ENCODE measurements at regions not wholly inside any gene's neighbourhood (a gene's known extent, or its start where the extent isn't known, plus 50 kb on each side); places are given as distances from the start of the nearest gene placed in this dataset.

- TF ChIP-seq CTCF (IDR thresholded peaks at IDR 0.05; ENCODE audit: borderline replicate concordance, insufficient read depth, low read depth, low read length): no peak
- no peak overlapping the region for H3K4me3 ChIP-seq (ENCODE audit: low read depth, low read length)
These were observed 231.7 kb downstream of the TUBA3C start for GRCh38 chr13:18949970-18950369.

DNA sequence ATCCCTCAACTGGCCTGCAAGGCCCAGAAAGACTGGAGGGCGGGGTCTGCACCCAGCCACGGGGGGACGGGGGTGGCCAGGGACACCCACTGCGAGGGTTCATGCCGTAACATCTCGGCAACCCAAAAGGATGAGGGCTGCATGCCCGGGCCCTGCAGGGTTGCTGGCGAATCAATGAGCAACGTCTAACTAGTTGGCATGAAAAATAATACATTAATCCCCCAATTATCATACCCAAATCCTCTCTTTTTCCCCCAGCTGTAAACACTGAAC is 232.2 kb downstream of the TUBA3C start:
- no peak overlapping the region for H3K4me3 ChIP-seq (ENCODE audit: low read depth, low read length)
- no peak for TF ChIP-seq CTCF (IDR thresholded peaks at IDR 0.05; ENCODE audit: borderline replicate concordance, insufficient read depth, low read depth, low read length)

GRCh38 chr13:18948664-18949488 is 232.7 kb downstream of the TUBA3C start:
- no peak overlapping the region for H3K4me3 ChIP-seq (ENCODE audit: low read depth, low read length)
- no peak for TF ChIP-seq CTCF (IDR thresholded peaks at IDR 0.05; ENCODE audit: borderline replicate concordance, insufficient read depth, low read depth, low read length)

DNA sequence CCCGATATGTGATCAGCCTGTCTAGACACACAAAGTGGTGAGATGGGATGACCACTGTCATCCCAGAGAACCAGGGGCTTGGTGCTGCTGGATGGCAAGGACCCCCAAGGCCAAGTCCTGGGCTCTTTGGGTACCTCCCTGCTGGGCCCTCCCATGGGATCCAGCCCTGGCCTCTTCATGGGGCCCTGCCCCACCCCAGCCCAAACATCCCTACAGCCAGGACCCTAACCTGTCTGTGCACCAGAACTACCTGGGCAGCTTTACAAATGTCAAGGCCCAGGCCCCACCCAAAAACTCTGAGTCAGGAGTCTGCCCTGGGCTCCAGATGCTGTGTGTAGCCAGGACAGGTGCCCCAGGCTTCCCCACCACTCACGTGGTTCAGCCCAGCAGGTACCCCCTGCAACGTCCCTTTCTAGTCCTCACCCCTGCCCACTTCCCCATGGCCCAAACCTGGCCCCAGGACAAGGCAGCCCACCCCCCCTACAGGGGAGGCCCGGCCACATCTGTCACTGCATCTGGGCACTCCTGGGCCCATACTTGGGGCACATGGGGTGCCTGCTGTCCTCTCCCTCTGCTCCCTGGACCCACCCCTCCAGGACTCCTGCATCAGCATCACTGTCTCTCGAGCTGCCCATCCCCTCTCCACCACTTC is 233.5 kb downstream of the TUBA3C start:
- no peak overlapping the region for H3K4me3 ChIP-seq (ENCODE audit: low read depth, low read length)
- TF ChIP-seq CTCF (IDR thresholded peaks at IDR 0.05; ENCODE audit: borderline replicate concordance, insufficient read depth, low read depth, low read length): no peak

DNA sequence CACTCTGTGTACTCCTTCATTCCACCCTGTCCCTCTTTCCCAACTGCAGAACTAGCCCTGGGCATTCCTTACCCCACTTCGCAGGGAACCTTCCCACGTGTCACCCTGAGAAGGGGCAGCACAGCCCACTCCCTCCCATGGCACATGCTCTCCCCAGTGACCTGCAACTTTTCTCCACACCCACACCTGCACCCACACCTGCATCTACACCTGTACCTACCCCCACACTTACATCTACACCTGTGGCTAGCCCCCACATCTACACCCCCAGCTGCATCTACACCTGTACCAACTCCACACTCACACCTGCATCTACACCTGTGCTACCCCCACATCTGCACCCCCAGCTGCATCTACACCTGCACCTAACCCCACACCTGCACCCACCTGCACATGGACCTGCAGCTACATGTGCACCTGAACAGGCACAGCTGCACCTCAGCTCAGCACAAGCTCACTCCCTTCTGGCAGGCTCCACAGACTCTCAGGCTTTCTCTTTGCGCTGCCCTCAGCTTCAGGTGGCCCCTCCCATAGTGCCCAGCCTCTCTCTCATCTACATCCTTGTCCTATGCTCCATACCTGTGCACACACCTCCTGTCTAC is 234.1 kb downstream of the TUBA3C start:
- no peak for TF ChIP-seq CTCF (IDR thresholded peaks at IDR 0.05; ENCODE audit: borderline replicate concordance, insufficient read depth, low read depth, low read length)
- H3K4me3 ChIP-seq (ENCODE audit: low read depth, low read length): no peak overlapping the region

DNA sequence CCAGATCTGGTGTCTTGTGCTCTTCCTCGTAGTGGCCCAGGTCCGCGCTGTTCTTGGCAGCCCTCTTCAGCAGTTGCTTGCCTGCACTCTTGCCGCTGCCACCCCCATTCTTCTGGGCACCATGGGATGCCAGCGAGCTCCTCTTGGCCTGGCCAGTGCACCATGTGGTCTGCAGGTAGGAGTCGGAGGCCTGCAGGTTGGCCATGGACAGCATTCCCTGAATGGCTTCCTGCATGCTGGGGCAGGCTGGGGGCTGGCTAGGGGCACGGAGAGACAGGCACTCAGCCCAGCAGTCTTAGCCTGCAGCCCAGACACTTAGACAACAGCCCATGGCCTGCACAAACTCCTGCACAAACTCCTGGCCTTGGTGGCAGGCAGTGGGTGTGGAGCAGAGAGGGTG is 234.9 kb downstream of the TUBA3C start:
- no peak overlapping the region for H3K4me3 ChIP-seq (ENCODE audit: low read depth, low read length)
- TF ChIP-seq CTCF (IDR thresholded peaks at IDR 0.05; ENCODE audit: borderline replicate concordance, insufficient read depth, low read depth, low read length): no peak

Data from GM12875 (cell line).